ENCODE measurements at regions not wholly inside any gene's neighbourhood (a gene's known extent, or its start where the extent isn't known, plus 50 kb on each side); places are given as distances from the start of the nearest gene placed in this dataset.

- Mint-ChIP-seq H3K27me3 (ENCODE audit: low read depth, poor library complexity) (peaks cover 34% of the 10 kb centered on the region), H3K36me3 (ENCODE audit: low read depth) (no peaks in the 10 kb centered on the region), H3K9me3 (peaks cover 7% of the 10 kb centered on the region), H3K27ac (no peak overlapping the region), H3K4me3 (no peak overlapping the region), H3K4me1 (peaks cover 5% of the 10 kb centered on the region)
- DNase-seq, result no peak
- no peak for TF ChIP-seq CTCF (IDR thresholded peaks at IDR 0.05)
Observed at GRCh38 chr7:98679741-98680140, 62.7 kb downstream of the NPTX2 start.

GRCh38 chr7:98681511-98681910 lies 64.4 kb downstream of the NPTX2 start:
- peaks cover 17% of the 10 kb centered on the region for H3K9me3 Mint-ChIP-seq
- H3K27me3 Mint-ChIP-seq (ENCODE audit: low read depth, poor library complexity), result peaks cover 31% of the 10 kb centered on the region
- DNase-seq, result no peak
- no peak overlapping the region for H3K27ac Mint-ChIP-seq
- H3K4me1 Mint-ChIP-seq, result peaks cover 5% of the 10 kb centered on the region
- TF ChIP-seq CTCF (IDR thresholded peaks at IDR 0.05), result no peak
- H3K4me3 Mint-ChIP-seq, result no peak overlapping the region
- H3K36me3 Mint-ChIP-seq (ENCODE audit: low read depth), result no peaks in the 10 kb centered on the region

GRCh38 chr7:98681951-98682350 lies 64.9 kb downstream of the NPTX2 start:
- H3K36me3 Mint-ChIP-seq (ENCODE audit: low read depth), result no peaks in the 10 kb centered on the region
- H3K27me3 Mint-ChIP-seq (ENCODE audit: low read depth, poor library complexity), result peaks cover 34% of the 10 kb centered on the region
- no peak overlapping the region for H3K27ac Mint-ChIP-seq
- TF ChIP-seq CTCF (IDR thresholded peaks at IDR 0.05), result no peak
- peaks cover 5% of the 10 kb centered on the region for H3K4me1 Mint-ChIP-seq
- H3K9me3 Mint-ChIP-seq, result peaks cover 20% of the 10 kb centered on the region
- H3K4me3 Mint-ChIP-seq, result no peak overlapping the region
- no peak for DNase-seq

- Mint-ChIP-seq H3K4me3 (no peak overlapping the region), H3K27me3 (ENCODE audit: low read depth, poor library complexity) (peaks cover 24% of the 10 kb centered on the region), H3K9me3 (peaks cover 27% of the 10 kb centered on the region), H3K27ac (no peak overlapping the region), H3K4me1 (peaks cover 5% of the 10 kb centered on the region), H3K36me3 (ENCODE audit: low read depth) (no peaks in the 10 kb centered on the region)
- TF ChIP-seq CTCF (IDR thresholded peaks at IDR 0.05), result no peak
- DNase-seq, result no peak
Observed at GRCh38 chr7:98683514-98683913, 66.4 kb downstream of the NPTX2 start.

GRCh38 chr7:98685541-98685940 lies 68.5 kb downstream of the NPTX2 start:
- H3K4me1 Mint-ChIP-seq, result peaks cover 5% of the 10 kb centered on the region
- peaks cover 38% of the 10 kb centered on the region for H3K9me3 Mint-ChIP-seq
- no peak overlapping the region for H3K27ac Mint-ChIP-seq
- no peak for DNase-seq
- no peaks in the 10 kb centered on the region for H3K36me3 Mint-ChIP-seq (ENCODE audit: low read depth)
- TF ChIP-seq CTCF (IDR thresholded peaks at IDR 0.05), result no peak
- no peak overlapping the region for H3K4me3 Mint-ChIP-seq
- peaks cover 24% of the 10 kb centered on the region for H3K27me3 Mint-ChIP-seq (ENCODE audit: low read depth, poor library complexity)

GRCh38 chr7:98686466-98687080 lies 69.5 kb downstream of the NPTX2 start:
- no peak for TF ChIP-seq CTCF (IDR thresholded peaks at IDR 0.05)
- H3K4me1 Mint-ChIP-seq, result peaks cover 5% of the 10 kb centered on the region
- H3K36me3 Mint-ChIP-seq (ENCODE audit: low read depth), result no peaks in the 10 kb centered on the region
- H3K9me3 Mint-ChIP-seq, result peaks cover 45% of the 10 kb centered on the region
- no peak for DNase-seq
- peaks cover 24% of the 10 kb centered on the region for H3K27me3 Mint-ChIP-seq (ENCODE audit: low read depth, poor library complexity)
- no peak overlapping the region for H3K27ac Mint-ChIP-seq
- H3K4me3 Mint-ChIP-seq, result no peak overlapping the region
